HG02763 (cell line): ENCODE measurements at regions not wholly inside any gene's neighbourhood (a gene's known extent, or its start where the extent isn't known, plus 50 kb on each side); places are given as distances from the start of the nearest gene placed in this dataset.

Source experiments
- ATAC-seq: cut with Tn5 transposase; IDR thresholded peaks from one replicate; pipeline ENCODE4 v1.9.1; 2021; ENCODE audit warnings: mild to moderate bottlenecking, moderate library complexity; ENCODE audit not compliant: unreplicated experiment

GRCh38 chr11:80831374-80831773 is 1390.5 kb upstream of the TENM4 start:
- no peak for ATAC-seq

- ATAC-seq: no peak
Measured at GRCh38 chr11:80827781-80828180, 1387.0 kb upstream of the TENM4 start.

GRCh38 chr11:80826808-80827207 is 1386.0 kb upstream of the TENM4 start:
- ATAC-seq: no peak

GRCh38 chr11:80822308-80822707 is 1381.5 kb upstream of the TENM4 start:
- ATAC-seq: no peak

GRCh38 chr11:80819271-80819670 is 1378.4 kb upstream of the TENM4 start:
- ATAC-seq: no peak

GRCh38 chr11:80816966-80817365 is 1376.1 kb upstream of the TENM4 start:
- peak; percentile 46 for ATAC-seq

- ATAC-seq: peak; percentile 26
Measured at GRCh38 chr11:80816454-80816847, 1375.6 kb upstream of the TENM4 start.

- peak; percentile 86 for ATAC-seq
Measured at GRCh38 chr11:80815752-80816453, 1375.1 kb upstream of the TENM4 start.

GRCh38 chr11:80814813-80815212 is 1374.0 kb upstream of the TENM4 start:
- ATAC-seq: no peak

GRCh38 chr11:80810695-80811094 is 1369.9 kb upstream of the TENM4 start:
- no peak for ATAC-seq

- ATAC-seq: no peak
Measured at GRCh38 chr11:80798174-80798573, 1357.3 kb upstream of the TENM4 start.

GRCh38 chr11:80783561-80783960 is 1342.7 kb upstream of the TENM4 start:
- ATAC-seq: no peak

- no peak for ATAC-seq
Measured at GRCh38 chr11:80782135-80782885, 1341.5 kb upstream of the TENM4 start.

GRCh38 chr11:80779905-80780605 is 1339.2 kb upstream of the TENM4 start:
- no peak for ATAC-seq

- ATAC-seq: no peak
Measured at GRCh38 chr11:80778941-80779340, 1338.1 kb upstream of the TENM4 start.

- no peak for ATAC-seq
Measured at GRCh38 chr11:80778432-80778831, 1337.6 kb upstream of the TENM4 start.

- ATAC-seq: no peak
Measured at GRCh38 chr11:80773919-80774318, 1333.1 kb upstream of the TENM4 start.

GRCh38 chr11:80771017-80771416 is 1330.2 kb upstream of the TENM4 start:
- no peak for ATAC-seq

GRCh38 chr11:80758787-80759186 is 1318.0 kb upstream of the TENM4 start:
- ATAC-seq: no peak

GRCh38 chr11:80748207-80748925 is 1307.5 kb upstream of the TENM4 start:
- no peak for ATAC-seq

- no peak for ATAC-seq
Measured at GRCh38 chr11:80746300-80746699, 1305.5 kb upstream of the TENM4 start.
